ENCODE measurements at regions not wholly inside any gene's neighbourhood (a gene's known extent, or its start where the extent isn't known, plus 50 kb on each side); places are given as distances from the start of the nearest gene placed in this dataset.

DNA sequence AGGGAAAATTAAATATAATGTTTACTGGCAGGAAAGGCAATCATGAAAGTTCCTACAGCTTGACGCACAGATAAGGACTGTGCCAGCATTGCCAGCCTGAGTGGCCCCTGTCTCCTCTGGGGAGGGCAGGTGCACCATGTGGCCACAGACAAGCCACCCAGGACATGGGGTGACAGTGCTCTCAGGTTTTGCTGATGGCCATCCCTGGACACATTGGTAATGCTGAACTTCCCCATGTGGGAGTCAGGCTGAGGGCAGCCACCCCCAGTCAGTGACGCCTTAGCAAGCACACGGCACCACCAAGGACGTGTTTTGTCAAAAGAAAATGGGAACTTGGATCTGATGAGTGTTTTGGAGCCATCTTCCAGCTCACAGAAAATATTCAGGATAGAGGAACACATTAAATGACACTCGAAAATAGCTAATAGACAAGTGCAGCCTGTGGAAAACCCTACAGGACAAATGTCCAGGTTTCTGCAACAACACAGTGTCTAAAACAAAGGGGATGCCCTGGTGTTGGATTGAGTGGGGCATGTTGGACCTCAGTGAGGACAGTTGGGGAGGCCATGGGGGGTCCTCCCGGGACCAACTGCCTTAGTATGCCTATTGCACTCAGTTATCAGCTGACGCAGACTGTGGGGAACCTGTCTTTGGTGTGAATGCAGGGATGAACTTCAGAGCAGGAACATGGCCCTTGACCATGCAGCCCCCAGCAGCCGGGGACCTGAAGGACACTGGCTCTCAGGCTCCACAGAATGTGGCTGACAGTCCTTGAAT is 1450.5 kb downstream of the BRD1 start:
- no peaks in the 10 kb centered on the region for H4K20me1 ChIP-seq (ENCODE audit: low read depth, low read length)
- H3K9me2 ChIP-seq (replicated peaks; ENCODE audit: insufficient read depth, low read length), result no peaks in the 10 kb centered on the region
- no peak overlapping the region for H3K9ac ChIP-seq (ENCODE audit: low read length)
- no peaks in the 10 kb centered on the region for H3K27me3 ChIP-seq (ENCODE audit: low read length)
- no peak overlapping the region for H3K27ac ChIP-seq (ENCODE audit: low read depth, low read length)
- no peak for TF ChIP-seq EZH2phosphoT487 (conservative IDR thresholded peaks at IDR 0.05; ENCODE audit: low read length)
- H3K4me3 ChIP-seq (ENCODE audit: insufficient read depth, low read length, poor library complexity, severe bottlenecking), result no peak overlapping the region
- H3K4me2 ChIP-seq (ENCODE audit: low read depth, low read length, poor library complexity, severe bottlenecking), result no peak overlapping the region
- H3F3A ChIP-seq (ENCODE audit: insufficient read depth), result no peaks in the 10 kb centered on the region
- no peaks in the 10 kb centered on the region for H3K79me2 ChIP-seq (ENCODE audit: insufficient read depth, low read length)
- no peaks in the 10 kb centered on the region for H3K9me3 ChIP-seq (ENCODE audit: insufficient read depth, low read length)
- H3K36me3 ChIP-seq (ENCODE audit: low read length), result no peaks in the 10 kb centered on the region
- H2AFZ ChIP-seq (ENCODE audit: low read depth, low read length, severe bottlenecking), result no peak overlapping the region

- Histone ChIP-seq H3K4me2 (ENCODE audit: low read depth, low read length, poor library complexity, severe bottlenecking) (no peak overlapping the region), H3K27me3 (ENCODE audit: low read length) (no peaks in the 10 kb centered on the region), H4K20me1 (ENCODE audit: low read depth, low read length) (no peaks in the 10 kb centered on the region), H2AFZ (ENCODE audit: low read depth, low read length, severe bottlenecking) (no peak overlapping the region), H3K9me3 (ENCODE audit: insufficient read depth, low read length) (no peaks in the 10 kb centered on the region), H3K9ac (ENCODE audit: low read length) (no peak overlapping the region), H3K9me2 (replicated peaks; ENCODE audit: insufficient read depth, low read length) (no peaks in the 10 kb centered on the region), H3K36me3 (ENCODE audit: low read length) (no peaks in the 10 kb centered on the region), H3K27ac (ENCODE audit: low read depth, low read length) (no peak overlapping the region), H3F3A (ENCODE audit: insufficient read depth) (no peaks in the 10 kb centered on the region), H3K4me3 (ENCODE audit: insufficient read depth, low read length, poor library complexity, severe bottlenecking) (no peak overlapping the region), H3K79me2 (ENCODE audit: insufficient read depth, low read length) (no peaks in the 10 kb centered on the region)
- TF ChIP-seq EZH2phosphoT487 (conservative IDR thresholded peaks at IDR 0.05; ENCODE audit: low read length), result no peak
- TF ChIP-seq, protein P1, sequence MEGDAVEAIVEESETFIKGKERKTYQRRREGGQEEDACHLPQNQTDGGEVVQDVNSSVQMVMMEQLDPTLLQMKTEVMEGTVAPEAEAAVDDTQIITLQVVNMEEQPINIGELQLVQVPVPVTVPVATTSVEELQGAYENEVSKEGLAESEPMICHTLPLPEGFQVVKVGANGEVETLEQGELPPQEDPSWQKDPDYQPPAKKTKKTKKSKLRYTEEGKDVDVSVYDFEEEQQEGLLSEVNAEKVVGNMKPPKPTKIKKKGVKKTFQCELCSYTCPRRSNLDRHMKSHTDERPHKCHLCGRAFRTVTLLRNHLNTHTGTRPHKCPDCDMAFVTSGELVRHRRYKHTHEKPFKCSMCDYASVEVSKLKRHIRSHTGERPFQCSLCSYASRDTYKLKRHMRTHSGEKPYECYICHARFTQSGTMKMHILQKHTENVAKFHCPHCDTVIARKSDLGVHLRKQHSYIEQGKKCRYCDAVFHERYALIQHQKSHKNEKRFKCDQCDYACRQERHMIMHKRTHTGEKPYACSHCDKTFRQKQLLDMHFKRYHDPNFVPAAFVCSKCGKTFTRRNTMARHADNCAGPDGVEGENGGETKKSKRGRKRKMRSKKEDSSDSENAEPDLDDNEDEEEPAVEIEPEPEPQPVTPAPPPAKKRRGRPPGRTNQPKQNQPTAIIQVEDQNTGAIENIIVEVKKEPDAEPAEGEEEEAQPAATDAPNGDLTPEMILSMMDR (IDR thresholded peaks at IDR 0.05; ENCODE audit: insufficient read depth, low read length, poor library complexity, severe bottlenecking), result no peak
Observed at GRCh38 chr22:48376428-48376827, 1451.2 kb downstream of the BRD1 start.

DNA sequence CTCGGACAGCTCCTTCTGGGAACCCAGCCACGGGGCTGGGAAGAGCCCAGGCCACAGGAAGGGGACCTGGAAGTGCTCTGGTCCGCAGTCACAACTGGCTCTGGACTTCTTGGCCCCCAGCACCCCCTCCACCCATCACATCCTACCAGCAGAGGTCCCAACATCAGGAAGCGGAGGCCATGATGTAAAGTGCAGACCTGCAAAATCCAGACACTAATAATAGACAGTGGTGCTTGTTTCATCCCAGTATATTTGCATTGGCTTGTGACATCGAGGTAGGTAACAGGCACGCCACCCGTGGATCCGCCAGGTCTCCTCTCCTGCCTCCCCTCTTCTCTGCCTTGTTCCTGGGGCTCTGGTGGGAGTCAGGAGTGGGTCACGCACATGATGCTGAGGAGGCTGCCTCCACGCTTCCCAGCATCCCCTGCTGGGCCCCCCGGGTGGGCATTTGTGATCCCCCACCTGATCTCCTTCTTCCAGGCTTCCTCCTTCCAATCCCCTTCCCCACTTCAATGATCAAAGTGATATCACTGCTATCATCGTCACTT is 1454.0 kb downstream of the BRD1 start:
- Histone ChIP-seq H2AFZ (ENCODE audit: low read depth, low read length, severe bottlenecking) (no peak overlapping the region), H3K9me2 (replicated peaks; ENCODE audit: insufficient read depth, low read length) (no peaks in the 10 kb centered on the region), H3K27ac (ENCODE audit: low read depth, low read length) (no peak overlapping the region), H4K20me1 (ENCODE audit: low read depth, low read length) (no peaks in the 10 kb centered on the region), H3K9ac (ENCODE audit: low read length) (no peak overlapping the region), H3F3A (ENCODE audit: insufficient read depth) (no peaks in the 10 kb centered on the region), H3K27me3 (ENCODE audit: low read length) (no peaks in the 10 kb centered on the region), H3K36me3 (ENCODE audit: low read length) (no peaks in the 10 kb centered on the region), H3K79me2 (ENCODE audit: insufficient read depth, low read length) (no peaks in the 10 kb centered on the region), H3K4me3 (ENCODE audit: insufficient read depth, low read length, poor library complexity, severe bottlenecking) (no peak overlapping the region), H3K9me3 (ENCODE audit: insufficient read depth, low read length) (no peaks in the 10 kb centered on the region), H3K4me2 (ENCODE audit: low read depth, low read length, poor library complexity, severe bottlenecking) (no peak overlapping the region)
- TF ChIP-seq, protein P1 (IDR thresholded peaks at IDR 0.05; ENCODE audit: insufficient read depth, low read length, poor library complexity, severe bottlenecking), result no peak
- TF ChIP-seq EZH2phosphoT487 (conservative IDR thresholded peaks at IDR 0.05; ENCODE audit: low read length), result no peak

DNA sequence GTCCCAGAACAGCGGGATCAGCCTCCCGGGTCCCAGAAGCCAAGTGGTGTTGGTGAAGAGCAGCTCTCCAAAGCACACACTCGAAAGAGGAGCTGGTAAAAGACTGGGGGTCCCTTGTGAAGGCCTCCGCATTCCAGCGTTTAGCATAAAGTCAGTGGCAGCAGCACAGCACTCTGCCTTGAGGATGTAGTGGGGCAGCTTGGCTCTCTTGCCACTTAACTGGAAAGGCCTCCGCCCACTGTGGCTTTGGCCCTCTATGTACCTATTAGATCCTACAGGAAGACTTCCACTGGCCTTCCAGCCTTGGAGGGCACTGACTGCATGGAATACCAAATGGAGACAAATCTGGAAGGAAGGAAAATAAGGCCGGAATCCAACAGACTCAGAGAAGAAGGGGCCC is 1455.3 kb downstream of the BRD1 start:
- Histone ChIP-seq H4K20me1 (ENCODE audit: low read depth, low read length) (no peaks in the 10 kb centered on the region), H3K9me3 (ENCODE audit: insufficient read depth, low read length) (no peaks in the 10 kb centered on the region), H3K4me3 (ENCODE audit: insufficient read depth, low read length, poor library complexity, severe bottlenecking) (no peak overlapping the region), H3K9me2 (replicated peaks; ENCODE audit: insufficient read depth, low read length) (no peaks in the 10 kb centered on the region), H3K4me2 (ENCODE audit: low read depth, low read length, poor library complexity, severe bottlenecking) (no peak overlapping the region), H3K27ac (ENCODE audit: low read depth, low read length) (no peak overlapping the region), H3F3A (ENCODE audit: insufficient read depth) (no peaks in the 10 kb centered on the region), H3K36me3 (ENCODE audit: low read length) (no peaks in the 10 kb centered on the region), H3K27me3 (ENCODE audit: low read length) (no peaks in the 10 kb centered on the region), H3K9ac (ENCODE audit: low read length) (no peak overlapping the region), H3K79me2 (ENCODE audit: insufficient read depth, low read length) (no peaks in the 10 kb centered on the region), H2AFZ (ENCODE audit: low read depth, low read length, severe bottlenecking) (no peak overlapping the region)
- no peak for TF ChIP-seq EZH2phosphoT487 (conservative IDR thresholded peaks at IDR 0.05; ENCODE audit: low read length)
- TF ChIP-seq, protein P1 (IDR thresholded peaks at IDR 0.05; ENCODE audit: insufficient read depth, low read length, poor library complexity, severe bottlenecking), result no peak
